A549 (cell line): ENCODE measurements at regions not wholly inside any gene's neighbourhood (a gene's known extent, or its start where the extent isn't known, plus 50 kb on each side); places are given as distances from the start of the nearest gene placed in this dataset.
"Not testable (repeated sequence)": the region's sequence is repeated elsewhere in the genome, so short reads cannot be mapped to it uniquely, and the experiment has no call there.

Experiments
- CTCF ChIP-seq: fragments of >200 bp; sonication (Bioruptor Twin); formaldehyde crosslinking; IDR thresholded peaks from 3 replicates; pipeline ENCODE4 v1.5.1; 2016
- JUN ChIP-seq, 2 experiments: fragments of >200 bp; sonication (Bioruptor Twin); formaldehyde crosslinking; IDR thresholded peaks; 2 replicates in 1 of 2; 3 replicates in 1 of 2; pipeline ENCODE4 v1.6.1; 2016 to 2017
- MYC ChIP-seq: IDR thresholded peaks from 2 replicates; pipeline ENCODE4 v1.6.1; 2012; ENCODE audit warnings: mild to moderate bottlenecking, inconsistent platforms, low read length, improper control_type of control experiment, borderline replicate concordance
- RAD21 ChIP-seq, 2 experiments: fragments of >200 bp in 1 of 2; sonication (Bioruptor Twin) in 1 of 2; formaldehyde crosslinking in 1 of 2; IDR thresholded peaks in 1 of 2; conservative IDR thresholded peaks in 1 of 2; 2 replicates in 1 of 2; 3 replicates in 1 of 2; pipeline ENCODE4 v1.6.1; 2012 to 2018; ENCODE audit warnings: inconsistent platforms in 1 of 2

GRCh38 chr22:15880926-15881325 is 191.1 kb downstream of the POTEH start:
- not testable (repeated sequence) for TF ChIP-seq MYC; CTCF; JUN (IDR thresholded peaks at IDR 0.05); RAD21 (conservative IDR thresholded peaks at IDR 0.05 in 1 of 2, IDR thresholded peaks at IDR 0.05 in 1 of 2)
